GM21515 (cell line): ENCODE measurements at regions not wholly inside any gene's neighbourhood (a gene's known extent, or its start where the extent isn't known, plus 50 kb on each side); places are given as distances from the start of the nearest gene placed in this dataset.
"Not testable (repeated sequence)": the region's sequence is repeated elsewhere in the genome, so short reads cannot be mapped to it uniquely, and the experiment has no call there.

Experiments used
- ATAC-seq: cut with Tn5 transposase; IDR thresholded peaks from one replicate; pipeline ENCODE4 v1.9.1; 2021; ENCODE audit not compliant: unreplicated experiment

GRCh38 chr3:170662986-170663385, 77.1 kb upstream of the SLC7A14 start:
- ATAC-seq: not testable (repeated sequence)

GRCh38 chr3:170660139-170660538, 74.3 kb upstream of the SLC7A14 start:
- ATAC-seq: no peak

GRCh38 chr3:170657312-170657711, 71.4 kb upstream of the SLC7A14 start:
- ATAC-seq: no peak

- ATAC-seq: no peak
These were observed 70.4 kb upstream of the SLC7A14 start for GRCh38 chr3:170656284-170656683.

GRCh38 chr3:170653801-170654200, 67.9 kb upstream of the SLC7A14 start:
- no peak for ATAC-seq

GRCh38 chr3:170651260-170651845, 65.5 kb upstream of the SLC7A14 start:
- ATAC-seq: no peak

GRCh38 chr3:170650557-170650956, 64.7 kb upstream of the SLC7A14 start:
- ATAC-seq: not testable (repeated sequence)

- no peak for ATAC-seq
These were observed 58.8 kb upstream of the SLC7A14 start for GRCh38 chr3:170644711-170645110.

- ATAC-seq: no peak
These were observed 58.0 kb upstream of the SLC7A14 start for GRCh38 chr3:170643831-170644230.

- ATAC-seq: no peak
These were observed 57.2 kb upstream of the SLC7A14 start for GRCh38 chr3:170642882-170643601.

- no peak for ATAC-seq
These were observed 55.8 kb upstream of the SLC7A14 start for GRCh38 chr3:170641510-170642236.

- ATAC-seq: no peak
These were observed 54.9 kb upstream of the SLC7A14 start for GRCh38 chr3:170640737-170641171.

GRCh38 chr3:170638988-170639387, 53.1 kb upstream of the SLC7A14 start:
- no peak for ATAC-seq

- no peak for ATAC-seq
These were observed 51.4 kb upstream of the SLC7A14 start for GRCh38 chr3:170637306-170637705.

GRCh38 chr3:170636400-170636973, 50.6 kb upstream of the SLC7A14 start:
- no peak for ATAC-seq
